SK-N-SH (cell line): ENCODE measurements at regions not wholly inside any gene's neighbourhood (a gene's known extent, or its start where the extent isn't known, plus 50 kb on each side); places are given as distances from the start of the nearest gene placed in this dataset.

Source experiments
- CTCF ChIP-seq: fragments of 200-600 bp; sonication (generic); IDR thresholded peaks from 2 replicates; pipeline ENCODE4 v1.6.1; 2017; ENCODE audit warnings: antibody characterized with exemption, mild to moderate bottlenecking, moderate library complexity
- ELF1 ChIP-seq: IDR thresholded peaks from 2 replicates; pipeline ENCODE4 v1.4.0; 2012
- EZH2phosphoT487 ChIP-seq: fragments of 200-600 bp; sonication (generic); IDR thresholded peaks from 2 replicates; pipeline ENCODE4 v1.6.1; 2017; ENCODE audit warnings: low read depth, mixed run types, mild to moderate bottlenecking, antibody characterized with exemption, moderate library complexity, borderline replicate concordance
- FOXM1 ChIP-seq: IDR thresholded peaks from 2 replicates; pipeline ENCODE4 v1.4.0; 2012; ENCODE audit warnings: low read depth, mild to moderate bottlenecking
- NRF1 ChIP-seq: IDR thresholded peaks from 2 replicates; pipeline ENCODE4 v1.6.1; 2012; ENCODE audit warnings: low read depth, mild to moderate bottlenecking, low read length
- POLR2AphosphoS5 ChIP-seq: IDR thresholded peaks from 2 replicates; pipeline ENCODE4 v1.6.1; 2012; ENCODE audit warnings: low read depth, low read length
- RFX5 ChIP-seq: IDR thresholded peaks from 2 replicates; pipeline ENCODE4 v1.6.1; 2012; ENCODE audit warnings: mild to moderate bottlenecking, improper control_type of control experiment, low read length
- SMC3 ChIP-seq: IDR thresholded peaks from 2 replicates; pipeline ENCODE4 v1.6.1; 2012; ENCODE audit warnings: low read depth, low read length, improper control_type of control experiment
- USF1 ChIP-seq: IDR thresholded peaks from 2 replicates; pipeline ENCODE4 v1.4.0; 2012; ENCODE audit warnings: low read depth, borderline replicate concordance

- TF ChIP-seq USF1 = no peak
- no peak for TF ChIP-seq EZH2phosphoT487
- TF ChIP-seq CTCF = no peak
- no peak for TF ChIP-seq ELF1
- no peak for TF ChIP-seq POLR2AphosphoS5
- TF ChIP-seq NRF1 = no peak
- TF ChIP-seq FOXM1 = no peak
- TF ChIP-seq RFX5 = no peak
- TF ChIP-seq SMC3 = no peak
These were observed 164.9 kb upstream of the AGR3 start for GRCh38 chr7:17046666-17047065.
